Mesenchymal stem cell (in vitro differentiated cells and primary cell): ENCODE measurements at regions not wholly inside any gene's neighbourhood (a gene's known extent, or its start where the extent isn't known, plus 50 kb on each side); places are given as distances from the start of the nearest gene placed in this dataset.
A peak's percentile ranks its signal among the peaks of the same experiment; 100 is the strongest.

Source experiments
- DNase-seq: peaks from one replicate; pipeline ENCODE4 v3.0.0-alpha.2; 2013
- H2AFZ ChIP-seq: one replicate; pipeline ENCODE4 v1.6.1; 2013; ENCODE audit warnings: low read depth, mild to moderate bottlenecking, control low read depth, inconsistent platforms, low read length, moderate library complexity
- H2AK5ac ChIP-seq: 2 replicates; pipeline ENCODE4 v1.6.1; 2013; ENCODE audit warnings: low read length, moderate library complexity, mild to moderate bottlenecking, inconsistent platforms; ENCODE audit not compliant: severe bottlenecking
- H2BK120ac ChIP-seq: one replicate; pipeline ENCODE4 v1.6.1; 2013; ENCODE audit warnings: low read depth, mild to moderate bottlenecking, inconsistent platforms, low read length, moderate library complexity
- H2BK12ac ChIP-seq, 2 experiments: one replicate each; pipeline ENCODE4 v1.6.1; 2013; ENCODE audit warnings: inconsistent platforms in 2 of 2, low read length in 2 of 2, mild to moderate bottlenecking in 2 of 2, moderate library complexity in 2 of 2, control low read depth in 1 of 2
- H2BK15ac ChIP-seq: one replicate; pipeline ENCODE4 v1.6.1; 2013; ENCODE audit warnings: mild to moderate bottlenecking, low read depth, inconsistent platforms; ENCODE audit not compliant: poor library complexity, severe bottlenecking
- H2BK5ac ChIP-seq: 2 replicates; pipeline ENCODE4 v1.6.1; 2013; ENCODE audit warnings: low read depth, mild to moderate bottlenecking, low read length, control low read depth, inconsistent platforms; ENCODE audit not compliant: poor library complexity, severe bottlenecking
- H3K14ac ChIP-seq, 2 experiments: one replicate each; pipeline ENCODE4 v1.6.1; 2013; ENCODE audit warnings: inconsistent platforms in 2 of 2, low read length in 2 of 2, control low read depth in 1 of 2, mild to moderate bottlenecking in 1 of 2, moderate library complexity in 1 of 2
- H3K18ac ChIP-seq, 2 experiments: one replicate each; pipeline ENCODE4 v1.6.1; 2013; ENCODE audit warnings: inconsistent platforms in 2 of 2, low read length in 2 of 2, control low read depth in 1 of 2, low read depth in 1 of 2, mild to moderate bottlenecking in 1 of 2
- H3K23ac ChIP-seq, 2 experiments: one replicate each; pipeline ENCODE4 v1.6.1; 2013; ENCODE audit warnings: inconsistent platforms in 2 of 2, low read length in 2 of 2, mild to moderate bottlenecking in 2 of 2, moderate library complexity in 2 of 2, control low read depth in 1 of 2
- H3K27ac ChIP-seq: 2 replicates; pipeline ENCODE4 v1.5.1; 2013; ENCODE audit warnings: mild to moderate bottlenecking, moderate library complexity, low read length, control low read depth, inconsistent platforms; ENCODE audit not compliant: poor library complexity, severe bottlenecking
- H3K27me3 ChIP-seq, 2 experiments: 2 replicates each; pipeline versions ENCODE4 v1.6.1 to v1.7.0; 2013; ENCODE audit warnings: low read length in 2 of 2, mild to moderate bottlenecking in 2 of 2, moderate library complexity in 2 of 2, control low read depth in 1 of 2, inconsistent platforms in 1 of 2; ENCODE audit not compliant: control insufficient read depth in 1 of 2, insufficient read depth in 1 of 2
- H3K36me3 ChIP-seq, 2 experiments: 2 replicates each; pipeline versions ENCODE4 v1.6.1 to v1.7.0; 2013; ENCODE audit warnings: low read length in 2 of 2, control low read depth in 1 of 2, inconsistent platforms in 1 of 2, low read depth in 1 of 2, mild to moderate bottlenecking in 1 of 2; ENCODE audit not compliant: insufficient read depth in 2 of 2, control insufficient read depth in 1 of 2
- H3K4ac ChIP-seq, 2 experiments: one replicate each; pipeline ENCODE4 v1.6.1; 2013; ENCODE audit warnings: inconsistent platforms in 2 of 2, low read length in 2 of 2, mild to moderate bottlenecking in 2 of 2, moderate library complexity in 2 of 2, control low read depth in 1 of 2, low read depth in 1 of 2
- H3K4me1 ChIP-seq: 2 replicates; pipeline ENCODE4 v1.6.1; 2013; ENCODE audit warnings: low read depth, low read length, control low read depth; ENCODE audit not compliant: control insufficient read depth, insufficient read depth
- H3K4me2 ChIP-seq: 2 replicates; pipeline ENCODE4 v1.6.1; 2013; ENCODE audit warnings: low read length, mild to moderate bottlenecking, inconsistent platforms; ENCODE audit not compliant: poor library complexity, severe bottlenecking
- H3K4me3 ChIP-seq, 2 experiments: 2 replicates each; pipeline versions ENCODE4 v1.5.1 to v1.7.0; 2013; ENCODE audit warnings: low read length in 2 of 2, mild to moderate bottlenecking in 2 of 2, control low read depth in 1 of 2, low read depth in 1 of 2; ENCODE audit not compliant: insufficient read depth in 1 of 2
- H3K79me1 ChIP-seq: replicated peaks from 2 replicates; pipeline ENCODE4 v1.6.1; 2013; ENCODE audit warnings: mild to moderate bottlenecking, control low read depth, low read length, inconsistent platforms; ENCODE audit not compliant: poor library complexity, severe bottlenecking
- H3K9ac ChIP-seq: 2 replicates; pipeline ENCODE4 v1.7.0; 2013; ENCODE audit warnings: mild to moderate bottlenecking, low read length, moderate library complexity
- H3K9me3 ChIP-seq: 2 replicates; pipeline ENCODE4 v1.7.0; 2013; ENCODE audit warnings: mild to moderate bottlenecking, low read length; ENCODE audit not compliant: control insufficient read depth
- H4K8ac ChIP-seq: one replicate; pipeline ENCODE4 v1.6.1; 2013; ENCODE audit warnings: inconsistent platforms, mild to moderate bottlenecking, low read length, moderate library complexity
- H4K91ac ChIP-seq: one replicate; pipeline ENCODE4 v1.6.1; 2013; ENCODE audit warnings: mild to moderate bottlenecking, low read length, inconsistent platforms
- WGBS: methylation state at CpG from one replicate; pipeline ENCODE4 v1.1.7; 2013; ENCODE audit warnings: mixed read lengths; 5-methylcytosine and 5-hydroxymethylcytosine counted together

- no peak overlapping the region for H3K14ac ChIP-seq
- no peak overlapping the region for H3K4me3 ChIP-seq
- H3K4me2 ChIP-seq = no peak overlapping the region
- H2BK5ac ChIP-seq = no peak overlapping the region
- H3K4me1 ChIP-seq = peaks cover 4% of the 10 kb centered on the region
- H3K27me3 ChIP-seq = peaks cover 19 to 21% of the 10 kb centered on the region in 2 experiments
- H2AK5ac ChIP-seq = no peak overlapping the region
- H3K36me3 ChIP-seq = no peaks in the 10 kb centered on the region
- H2BK120ac ChIP-seq = no peak overlapping the region
- H3K27ac ChIP-seq = no peak overlapping the region
- no peak overlapping the region for H2AFZ ChIP-seq
- DNase-seq = no peak
- 96% methylated on average over 2 of the region's 5 CpGs for WGBS
- H3K79me1 ChIP-seq = no peaks in the 10 kb centered on the region
- no peak overlapping the region for H3K4ac ChIP-seq
- H3K9ac ChIP-seq = no peak overlapping the region
- no peak overlapping the region for H2BK15ac ChIP-seq
- H3K23ac ChIP-seq = no peak overlapping the region
- no peak overlapping the region for H4K8ac ChIP-seq
- H3K9me3 ChIP-seq = no peaks in the 10 kb centered on the region
- no peak overlapping the region for H4K91ac ChIP-seq
- H3K18ac ChIP-seq = no peak overlapping the region
- H2BK12ac ChIP-seq = no peak overlapping the region
These were observed 70.1 kb upstream of the EEPD1 start for GRCh38 chr7:36082910-36083309.

GRCh38 chr7:36083626-36084380, 69.3 kb upstream of the EEPD1 start:
- Histone ChIP-seq H2BK15ac (no peak overlapping the region), H3K9me3 (no peaks in the 10 kb centered on the region), H3K36me3 (no peaks in the 10 kb centered on the region), H2AK5ac (no peak overlapping the region), H4K91ac (no peak overlapping the region), H3K4me3 (no peak overlapping the region), H3K18ac (no peak overlapping the region), H3K9ac (no peak overlapping the region), H3K23ac (no peak overlapping the region), H4K8ac (no peak overlapping the region), H3K4me1 (peaks cover 4% of the 10 kb centered on the region), H3K4ac (no peak overlapping the region), H3K4me2 (no peak overlapping the region), H2AFZ (no peak overlapping the region), H2BK120ac (no peak overlapping the region), H3K14ac (no peak overlapping the region), H2BK12ac (no peak overlapping the region), H3K79me1 (no peaks in the 10 kb centered on the region), H2BK5ac (no peak overlapping the region), H3K27me3 (peaks cover 18 to 19% of the 10 kb centered on the region in 2 experiments), H3K27ac (no peak overlapping the region)
- 93% methylated on average over 9 of the region's 12 CpGs for WGBS
- no peak for DNase-seq

GRCh38 chr7:36084485-36085091, 68.5 kb upstream of the EEPD1 start:
- WGBS = 74% methylated on average over 25 of the region's 26 CpGs
- no peak overlapping the region for H2AFZ ChIP-seq

GRCh38 chr7:36085096-36085495, 68.0 kb upstream of the EEPD1 start:
- H3K27ac ChIP-seq = no peak overlapping the region
- peaks cover 4% of the 10 kb centered on the region for H3K4me1 ChIP-seq
- no peaks in the 10 kb centered on the region for H3K36me3 ChIP-seq
- H2BK12ac ChIP-seq = no peak overlapping the region
- H2BK15ac ChIP-seq = peak overlapping the region; percentile 23
- H2BK120ac ChIP-seq = no peak overlapping the region
- no peaks in the 10 kb centered on the region for H3K79me1 ChIP-seq
- H3K4me3 ChIP-seq = no peak overlapping the region
- H2AK5ac ChIP-seq = no peak overlapping the region
- H4K8ac ChIP-seq = no peak overlapping the region
- H3K4ac ChIP-seq = no peak overlapping the region
- no peak overlapping the region for H3K14ac ChIP-seq
- H3K4me2 ChIP-seq = no peak overlapping the region
- H3K9me3 ChIP-seq = no peaks in the 10 kb centered on the region
- DNase-seq = no peak
- no peak overlapping the region for H3K23ac ChIP-seq
- H3K9ac ChIP-seq = no peak overlapping the region
- 89% methylated on average over 16 of the region's 16 CpGs for WGBS
- H2BK5ac ChIP-seq = no peak overlapping the region
- no peak overlapping the region for H3K18ac ChIP-seq
- peak overlapping the region; percentile 50 for H4K91ac ChIP-seq
- H3K27me3 ChIP-seq = peaks cover 15 to 18% of the 10 kb centered on the region in 2 experiments
- no peak overlapping the region for H2AFZ ChIP-seq

More at GRCh38 chr7:36084485-36085091, 68.5 kb upstream of the EEPD1 start:
- no peak overlapping the region for H4K8ac ChIP-seq
- no peak overlapping the region for H3K9ac ChIP-seq
- no peaks in the 10 kb centered on the region for H3K9me3 ChIP-seq
- no peak overlapping the region for H3K27ac ChIP-seq
- peaks cover 18% of the 10 kb centered on the region in 2 experiments for H3K27me3 ChIP-seq
- no peak overlapping the region for H3K4ac ChIP-seq
- peaks cover 4% of the 10 kb centered on the region for H3K4me1 ChIP-seq
- no peak overlapping the region for H2BK12ac ChIP-seq
- no peak overlapping the region for H2BK15ac ChIP-seq
- no peak overlapping the region for H2AK5ac ChIP-seq
- no peaks in the 10 kb centered on the region for H3K79me1 ChIP-seq
- no peak overlapping the region for H3K14ac ChIP-seq
- H4K91ac ChIP-seq = no peak overlapping the region
- no peak overlapping the region for H2BK120ac ChIP-seq
- no peak overlapping the region for H3K4me3 ChIP-seq
- H3K36me3 ChIP-seq = no peaks in the 10 kb centered on the region
- no peak overlapping the region for H2BK5ac ChIP-seq
- H3K4me2 ChIP-seq = no peak overlapping the region
- peak; percentile 29 for DNase-seq
- no peak overlapping the region for H3K18ac ChIP-seq
- no peak overlapping the region for H3K23ac ChIP-seq
